ENCODE measurements at regions not wholly inside any gene's neighbourhood (a gene's known extent, or its start where the extent isn't known, plus 50 kb on each side); places are given as distances from the start of the nearest gene placed in this dataset.

DNA sequence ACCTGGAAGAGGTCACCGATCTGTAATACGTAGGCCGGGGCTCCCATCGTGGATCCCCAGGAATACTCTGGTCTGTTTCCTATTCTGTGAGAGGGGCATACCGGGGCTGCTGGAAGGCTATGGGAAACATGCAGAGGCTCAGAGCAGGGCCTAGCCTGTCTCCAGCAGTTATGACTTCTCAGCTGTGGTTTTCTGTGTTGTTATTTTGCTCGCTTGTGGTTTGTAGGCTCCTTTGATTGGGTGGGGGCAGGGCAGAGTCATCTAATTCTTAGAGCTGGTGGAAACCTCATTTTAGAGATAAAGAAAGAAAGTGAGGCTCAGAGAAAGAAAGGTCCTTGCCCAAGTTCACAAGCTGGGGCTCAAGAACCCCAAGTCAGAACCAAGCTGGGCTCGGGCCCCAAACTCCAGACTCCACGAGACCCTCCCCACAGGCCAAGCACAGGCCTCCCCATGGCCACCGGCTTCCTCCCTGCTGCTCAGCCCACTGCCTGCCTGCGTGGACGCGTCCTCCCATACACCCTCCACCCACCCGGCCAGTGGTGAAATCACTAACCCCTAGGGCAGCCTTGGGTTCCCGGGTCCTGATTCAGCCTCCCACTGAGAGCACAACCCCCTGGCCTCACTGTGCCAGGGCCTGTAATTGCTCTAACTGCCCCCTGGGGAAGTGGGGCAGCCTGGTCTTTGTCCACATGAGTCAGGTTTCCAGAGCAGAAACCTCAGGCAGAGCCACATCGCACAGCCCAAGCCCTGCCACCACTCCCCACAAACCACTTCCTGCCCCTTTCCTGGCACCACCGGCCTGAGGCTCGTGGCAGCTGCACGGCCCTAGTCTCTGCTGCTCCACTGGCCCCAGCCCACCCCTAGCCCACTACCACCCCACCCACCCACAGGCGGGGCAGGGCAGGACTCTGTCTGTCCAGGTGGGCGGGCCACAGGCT is 270.8 kb downstream of the UACA start:
- intact Hi-C loops (cut with DNase I; ENCODE audit: low total_unique reads), result no loop called here
- no peak overlapping the region for H3K4me3 ChIP-seq (ENCODE audit: low read depth, poor library complexity, severe bottlenecking)
- 53 to 55% methylated on average over 19 to 20 of the region's 20 CpGs for WGBS, 2 donors
- DNase-seq (ENCODE audit: low spot score in 2 of 2), result peak in 1 of 2 donors; percentile 53
- no peak for TF ChIP-seq POLR2A (IDR thresholded peaks at IDR 0.05)
- TF ChIP-seq, protein P1, sequence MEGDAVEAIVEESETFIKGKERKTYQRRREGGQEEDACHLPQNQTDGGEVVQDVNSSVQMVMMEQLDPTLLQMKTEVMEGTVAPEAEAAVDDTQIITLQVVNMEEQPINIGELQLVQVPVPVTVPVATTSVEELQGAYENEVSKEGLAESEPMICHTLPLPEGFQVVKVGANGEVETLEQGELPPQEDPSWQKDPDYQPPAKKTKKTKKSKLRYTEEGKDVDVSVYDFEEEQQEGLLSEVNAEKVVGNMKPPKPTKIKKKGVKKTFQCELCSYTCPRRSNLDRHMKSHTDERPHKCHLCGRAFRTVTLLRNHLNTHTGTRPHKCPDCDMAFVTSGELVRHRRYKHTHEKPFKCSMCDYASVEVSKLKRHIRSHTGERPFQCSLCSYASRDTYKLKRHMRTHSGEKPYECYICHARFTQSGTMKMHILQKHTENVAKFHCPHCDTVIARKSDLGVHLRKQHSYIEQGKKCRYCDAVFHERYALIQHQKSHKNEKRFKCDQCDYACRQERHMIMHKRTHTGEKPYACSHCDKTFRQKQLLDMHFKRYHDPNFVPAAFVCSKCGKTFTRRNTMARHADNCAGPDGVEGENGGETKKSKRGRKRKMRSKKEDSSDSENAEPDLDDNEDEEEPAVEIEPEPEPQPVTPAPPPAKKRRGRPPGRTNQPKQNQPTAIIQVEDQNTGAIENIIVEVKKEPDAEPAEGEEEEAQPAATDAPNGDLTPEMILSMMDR (IDR thresholded peaks at IDR 0.05), result no peak

DNA sequence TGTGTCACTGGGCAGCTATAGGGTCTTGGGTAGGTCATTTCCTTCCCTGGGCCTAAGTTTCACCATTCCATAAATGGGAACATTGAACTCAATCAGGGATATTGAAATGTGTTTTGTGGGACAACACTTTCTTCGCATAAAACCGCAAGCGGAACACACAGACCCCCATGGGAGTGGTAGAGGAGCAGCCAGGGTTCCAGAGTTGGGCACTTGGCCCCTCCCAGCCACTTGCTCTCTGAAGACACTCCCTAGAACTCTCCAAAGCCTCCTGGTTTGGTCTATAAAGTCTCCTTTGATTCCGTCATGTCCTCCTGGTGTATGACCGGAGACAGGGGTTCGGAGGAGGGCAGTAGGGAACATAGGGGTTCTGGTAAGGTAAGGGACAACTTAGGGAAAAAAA is 271.7 kb downstream of the UACA start:
- WGBS, 2 donors, result 91 to 99% methylated on average over 6 of the region's 6 CpGs
- intact Hi-C loops (cut with DNase I; ENCODE audit: low total_unique reads), result no loop called here
- no peak for TF ChIP-seq POLR2A (IDR thresholded peaks at IDR 0.05)
- TF ChIP-seq, protein P1 (IDR thresholded peaks at IDR 0.05), result no peak
- no peak overlapping the region for H3K4me3 ChIP-seq (ENCODE audit: low read depth, poor library complexity, severe bottlenecking)
- no peak for DNase-seq (ENCODE audit: low spot score in 2 of 2)

DNA sequence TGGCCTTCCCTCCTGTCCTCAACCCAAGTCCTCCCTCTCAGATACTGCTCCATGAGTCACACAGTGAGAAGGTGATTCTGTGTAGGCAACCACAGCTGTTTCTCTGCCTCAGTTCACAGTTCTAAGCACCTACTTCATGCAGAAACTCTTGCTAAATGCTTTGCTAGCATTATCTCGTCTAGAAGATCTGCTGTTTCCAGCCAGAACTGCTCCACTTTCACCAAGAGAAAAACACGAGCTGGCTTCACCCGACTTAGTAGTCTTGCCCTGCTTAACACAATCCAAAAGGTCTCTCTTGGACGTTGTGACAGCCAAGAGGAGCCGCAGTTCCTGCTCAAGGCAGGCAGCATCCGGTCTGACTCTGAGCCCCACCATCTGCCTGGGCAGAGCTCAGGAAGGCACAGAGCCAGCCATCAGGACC is 272.1 kb downstream of the UACA start:
- H3K4me3 ChIP-seq (ENCODE audit: low read depth, poor library complexity, severe bottlenecking), result no peak overlapping the region
- 74 to 80% methylated on average over 6 of the region's 6 CpGs for WGBS, 2 donors
- DNase-seq (ENCODE audit: low spot score in 2 of 2), result no peak
- TF ChIP-seq POLR2A (IDR thresholded peaks at IDR 0.05), result no peak
- TF ChIP-seq, protein P1 (IDR thresholded peaks at IDR 0.05), result no peak
- intact Hi-C loops (cut with DNase I; ENCODE audit: low total_unique reads), result no loop called here

DNA sequence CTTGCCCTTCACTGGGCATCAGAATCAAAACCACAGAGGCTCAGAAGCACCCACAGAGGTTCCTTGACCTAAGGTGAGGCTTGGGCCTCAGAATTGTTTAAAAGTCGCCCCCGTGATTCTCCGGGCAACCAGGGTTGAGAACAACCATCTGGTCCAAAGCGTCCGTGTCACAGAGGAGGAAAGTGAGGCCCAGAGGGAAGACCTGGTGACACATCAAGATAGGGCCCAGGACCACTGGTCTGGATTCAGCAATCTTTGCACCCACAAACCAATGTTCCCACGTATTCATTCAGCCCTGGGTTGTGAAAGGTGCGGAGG is 272.6 kb downstream of the UACA start:
- 81 to 84% methylated on average over 7 of the region's 7 CpGs for WGBS, 2 donors

DNA sequence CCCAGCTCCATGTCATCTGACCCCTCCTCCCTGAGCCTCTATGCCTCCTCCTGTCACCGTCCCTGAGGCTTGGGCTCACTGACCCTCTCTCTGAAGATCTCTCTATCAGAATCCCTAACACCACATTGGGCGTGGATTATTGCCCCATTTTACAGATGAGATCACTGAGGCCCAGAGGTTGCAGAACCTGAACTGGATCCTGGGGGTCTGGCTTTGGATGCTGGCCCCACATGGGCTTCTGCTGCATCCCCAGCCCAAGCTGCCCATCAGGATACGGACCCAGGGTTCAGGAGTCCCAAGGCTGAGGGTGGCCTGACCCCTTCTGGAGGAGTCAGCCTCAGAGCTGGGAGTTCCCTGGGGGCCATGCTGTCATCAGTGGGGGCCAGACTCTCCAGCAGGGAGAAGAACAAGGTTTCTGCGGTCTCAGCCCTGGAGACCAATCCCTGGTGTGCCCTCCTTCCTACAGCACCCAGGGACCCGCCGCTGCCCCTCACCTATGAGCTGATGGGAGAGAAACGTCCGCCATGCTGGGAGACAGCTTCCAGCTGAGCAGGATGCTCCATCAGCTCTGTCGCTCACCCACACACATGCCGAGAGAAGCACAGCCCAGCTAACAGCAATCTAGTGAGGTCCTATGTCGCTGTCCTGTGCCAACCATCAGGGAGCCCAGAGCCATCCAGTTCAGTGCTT is 273.1 kb downstream of the UACA start:
- WGBS, 2 donors, result 84 to 90% methylated on average over 11 of the region's 11 CpGs
- intact Hi-C loops (cut with DNase I; ENCODE audit: low total_unique reads), result no loop called here
- TF ChIP-seq POLR2A (IDR thresholded peaks at IDR 0.05), result no peak
- TF ChIP-seq, protein P1 (IDR thresholded peaks at IDR 0.05), result no peak
- H3K4me3 ChIP-seq (ENCODE audit: low read depth, poor library complexity, severe bottlenecking), result no peak overlapping the region
- no peak for DNase-seq (ENCODE audit: low spot score in 2 of 2)

More for the DNA sequence above, 272.6 kb downstream of the UACA start:
- TF ChIP-seq, protein P1 (IDR thresholded peaks at IDR 0.05), result no peak
- TF ChIP-seq POLR2A (IDR thresholded peaks at IDR 0.05), result no peak
- intact Hi-C loops (cut with DNase I; ENCODE audit: low total_unique reads), result no loop called here
- no peak overlapping the region for H3K4me3 ChIP-seq (ENCODE audit: low read depth, poor library complexity, severe bottlenecking)
- no peak for DNase-seq (ENCODE audit: low spot score in 2 of 2)
